ENCODE measurements at regions not wholly inside any gene's neighbourhood (a gene's known extent, or its start where the extent isn't known, plus 50 kb on each side); places are given as distances from the start of the nearest gene placed in this dataset.

DNA sequence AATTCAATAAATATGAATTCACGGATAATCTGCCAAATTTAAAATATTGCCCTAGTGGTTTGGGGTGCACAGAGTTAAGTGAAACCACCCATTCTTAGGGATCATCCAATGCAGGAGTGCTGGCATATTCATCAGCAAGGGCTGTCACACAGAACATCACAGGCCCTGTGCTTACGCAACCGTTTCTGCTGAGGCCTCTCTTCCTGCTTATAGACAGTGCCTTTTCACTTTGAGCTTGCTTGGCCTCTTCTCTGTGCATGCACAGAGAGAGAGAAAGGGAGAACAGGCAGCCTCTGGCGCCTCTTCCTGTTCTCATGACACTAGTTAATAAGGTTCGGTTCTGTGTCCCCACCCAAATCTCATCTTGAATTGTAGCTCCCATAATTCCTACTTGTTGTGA lies 366.3 kb downstream of the ICE1 start:
- no peaks in the 10 kb centered on the region for H3K36me3 Mint-ChIP-seq
- H3K4me1 ChIP-seq: peaks cover 7% of the 10 kb centered on the region

DNA sequence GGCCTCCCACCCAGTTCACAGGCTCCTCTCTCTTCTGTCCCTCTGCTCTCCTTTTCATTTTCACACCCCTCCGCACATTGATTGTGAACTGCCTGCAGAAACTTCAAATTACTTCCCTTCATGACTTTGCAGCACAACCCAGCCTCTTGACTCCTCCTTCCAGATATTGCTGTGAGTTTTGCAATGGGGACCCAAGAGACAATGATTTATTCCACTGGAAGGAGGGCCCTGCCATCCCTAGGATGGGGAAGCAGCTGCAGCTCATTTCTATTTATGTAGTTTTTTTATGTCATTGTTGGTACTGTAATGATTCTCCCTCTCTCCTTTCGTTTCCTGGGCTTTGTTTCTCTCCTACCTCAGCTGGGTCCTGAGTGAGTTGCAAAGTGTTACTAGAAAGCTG lies 364.9 kb downstream of the ICE1 start:
- no peak for DNase-seq (ENCODE audit: low spot score)
- peaks cover 4% of the 10 kb centered on the region for H3K27me3 Mint-ChIP-seq (ENCODE audit: insufficient read depth, low read depth)
- no peaks in the 10 kb centered on the region for H3K36me3 Mint-ChIP-seq
- H3K4me3 ChIP-seq: no peak overlapping the region
- H3K4me1 Mint-ChIP-seq: no peaks in the 10 kb centered on the region
- TF ChIP-seq EZH2 (IDR thresholded peaks at IDR 0.05) (no peak), EZH2phosphoT487 (IDR thresholded peaks at IDR 0.05) (no peak)
- TF ChIP-seq, protein P1, sequence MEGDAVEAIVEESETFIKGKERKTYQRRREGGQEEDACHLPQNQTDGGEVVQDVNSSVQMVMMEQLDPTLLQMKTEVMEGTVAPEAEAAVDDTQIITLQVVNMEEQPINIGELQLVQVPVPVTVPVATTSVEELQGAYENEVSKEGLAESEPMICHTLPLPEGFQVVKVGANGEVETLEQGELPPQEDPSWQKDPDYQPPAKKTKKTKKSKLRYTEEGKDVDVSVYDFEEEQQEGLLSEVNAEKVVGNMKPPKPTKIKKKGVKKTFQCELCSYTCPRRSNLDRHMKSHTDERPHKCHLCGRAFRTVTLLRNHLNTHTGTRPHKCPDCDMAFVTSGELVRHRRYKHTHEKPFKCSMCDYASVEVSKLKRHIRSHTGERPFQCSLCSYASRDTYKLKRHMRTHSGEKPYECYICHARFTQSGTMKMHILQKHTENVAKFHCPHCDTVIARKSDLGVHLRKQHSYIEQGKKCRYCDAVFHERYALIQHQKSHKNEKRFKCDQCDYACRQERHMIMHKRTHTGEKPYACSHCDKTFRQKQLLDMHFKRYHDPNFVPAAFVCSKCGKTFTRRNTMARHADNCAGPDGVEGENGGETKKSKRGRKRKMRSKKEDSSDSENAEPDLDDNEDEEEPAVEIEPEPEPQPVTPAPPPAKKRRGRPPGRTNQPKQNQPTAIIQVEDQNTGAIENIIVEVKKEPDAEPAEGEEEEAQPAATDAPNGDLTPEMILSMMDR (IDR thresholded peaks at IDR 0.05): no peak
- H3K27me3 ChIP-seq: no peaks in the 10 kb centered on the region
- no peaks in the 10 kb centered on the region for H3K79me2 ChIP-seq (ENCODE audit: low read depth)
- no peak overlapping the region for H2AFZ ChIP-seq (replicated peaks)
- no peaks in the 10 kb centered on the region for H4K20me1 ChIP-seq (ENCODE audit: low read depth)
- H3K9me3 ChIP-seq (ENCODE audit: low read depth): no peaks in the 10 kb centered on the region
- H3K4me1 ChIP-seq: no peaks in the 10 kb centered on the region
- no peaks in the 10 kb centered on the region for H3F3A ChIP-seq (ENCODE audit: low read depth)
- H3K36me3 ChIP-seq: no peaks in the 10 kb centered on the region
- no peak overlapping the region for H3K27ac ChIP-seq
- no peak overlapping the region for H3K4me2 ChIP-seq
- H3K4me3 Mint-ChIP-seq: no peak overlapping the region
- no peak overlapping the region for H3K27ac Mint-ChIP-seq
- H3K9ac ChIP-seq: no peak overlapping the region
- peaks cover 8% of the 10 kb centered on the region for H3K9me3 Mint-ChIP-seq

More for the DNA sequence above, 366.3 kb downstream of the ICE1 start:
- no peaks in the 10 kb centered on the region for H4K20me1 ChIP-seq (ENCODE audit: low read depth)
- no peaks in the 10 kb centered on the region for H3K36me3 ChIP-seq
- TF ChIP-seq EZH2 (IDR thresholded peaks at IDR 0.05): no peak
- TF ChIP-seq, protein P1 (IDR thresholded peaks at IDR 0.05): no peak
- no peak for TF ChIP-seq EZH2phosphoT487 (IDR thresholded peaks at IDR 0.05)
- H3K4me2 ChIP-seq: no peak overlapping the region
- H3K9me3 Mint-ChIP-seq: peaks cover 8% of the 10 kb centered on the region
- H3K27me3 ChIP-seq: no peaks in the 10 kb centered on the region
- DNase-seq (ENCODE audit: low spot score): no peak
- H3K4me1 Mint-ChIP-seq: peaks cover 10% of the 10 kb centered on the region
- H3K9ac ChIP-seq: no peak overlapping the region
- no peak overlapping the region for H3K4me3 Mint-ChIP-seq
- H3K79me2 ChIP-seq (ENCODE audit: low read depth): no peaks in the 10 kb centered on the region
- no peak overlapping the region for H2AFZ ChIP-seq (replicated peaks)
- H3K4me3 ChIP-seq: no peak overlapping the region
- H3K27me3 Mint-ChIP-seq (ENCODE audit: insufficient read depth, low read depth): peaks cover 11% of the 10 kb centered on the region
- H3F3A ChIP-seq (ENCODE audit: low read depth): no peaks in the 10 kb centered on the region
- no peak overlapping the region for H3K27ac Mint-ChIP-seq
- no peaks in the 10 kb centered on the region for H3K9me3 ChIP-seq (ENCODE audit: low read depth)
- no peak overlapping the region for H3K27ac ChIP-seq

DNA sequence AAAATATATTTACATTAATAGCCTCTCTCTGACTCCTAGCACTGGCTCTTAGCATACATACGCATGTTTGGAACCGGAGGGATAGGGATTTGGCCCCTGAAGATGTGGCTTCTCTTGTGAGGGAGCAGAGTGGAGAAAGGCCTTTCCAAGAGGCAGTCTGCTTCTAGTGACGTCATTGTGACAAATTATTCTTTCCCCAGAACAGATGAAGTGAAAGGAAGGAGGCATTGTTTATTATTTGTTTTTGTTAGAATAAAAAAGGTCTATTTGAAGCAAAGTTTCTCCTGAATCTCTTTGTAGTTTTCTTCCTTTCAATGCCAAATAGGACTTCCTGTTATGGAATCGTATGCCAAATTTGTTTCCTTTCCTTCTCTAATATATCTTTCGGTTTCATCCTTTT lies 361.6 kb downstream of the ICE1 start:
- Histone ChIP-seq H4K20me1 (ENCODE audit: low read depth) (no peaks in the 10 kb centered on the region), H3K4me2 (no peak overlapping the region), H3K27ac (no peak overlapping the region), H3K79me2 (ENCODE audit: low read depth) (no peaks in the 10 kb centered on the region), H3F3A (ENCODE audit: low read depth) (no peaks in the 10 kb centered on the region), H3K4me3 (no peak overlapping the region), H3K9ac (no peak overlapping the region), H3K36me3 (no peaks in the 10 kb centered on the region), H3K27me3 (no peaks in the 10 kb centered on the region), H3K9me3 (ENCODE audit: low read depth) (no peaks in the 10 kb centered on the region), H2AFZ (replicated peaks) (peak overlapping the region; percentile 57), H3K4me1 (no peaks in the 10 kb centered on the region)
- H3K27ac Mint-ChIP-seq: no peak overlapping the region
- TF ChIP-seq EZH2 (IDR thresholded peaks at IDR 0.05) (no peak), EZH2phosphoT487 (IDR thresholded peaks at IDR 0.05) (no peak)
- TF ChIP-seq, protein P1 (IDR thresholded peaks at IDR 0.05): no peak
- H3K9me3 Mint-ChIP-seq: peaks cover 8% of the 10 kb centered on the region
- H3K4me1 Mint-ChIP-seq: no peaks in the 10 kb centered on the region
- no peaks in the 10 kb centered on the region for H3K36me3 Mint-ChIP-seq
- no peak for DNase-seq (ENCODE audit: low spot score)
- H3K4me3 Mint-ChIP-seq: no peak overlapping the region
- H3K27me3 Mint-ChIP-seq (ENCODE audit: insufficient read depth, low read depth): peaks cover 5% of the 10 kb centered on the region

Data from neural progenitor cell (in vitro differentiated cells).